Keratinocyte (primary cell): ENCODE measurements at regions not wholly inside any gene's neighbourhood (a gene's known extent, or its start where the extent isn't known, plus 50 kb on each side); places are given as distances from the start of the nearest gene placed in this dataset.
A peak's percentile ranks its signal among the peaks of the same experiment; 100 is the strongest.

Source experiments
- DNase-seq: peaks from one replicate; pipeline ENCODE4 v3.0.0-alpha.2; 2011; ENCODE audit warnings: low read depth, missing footprints, low spot score
- FAIRE-seq: peaks from 2 replicates; lab custom pipeline; 2011; peaks lifted over from hg19 to GRCh38; lab: Jason Lieb, UNC
- H2AFZ ChIP-seq: 2 replicates; pipeline ENCODE4 v1.6.0; 2012; ENCODE audit warnings: low read length, control low read depth, inconsistent platforms; ENCODE audit not compliant: control insufficient read depth
- H3K27ac ChIP-seq: 2 replicates; pipeline ENCODE4 v1.5.1; 2011; ENCODE audit warnings: low read length; ENCODE audit not compliant: control insufficient read depth, insufficient read depth
- H3K27me3 ChIP-seq: 3 replicates; pipeline ENCODE4 v1.6.0; 2011; ENCODE audit warnings: low read length; ENCODE audit not compliant: control insufficient read depth, insufficient read depth; ENCODE audit errors: extremely low read depth
- H3K36me3 ChIP-seq, 2 experiments: 2 replicates in 1 of 2; 3 replicates in 1 of 2; pipeline ENCODE4 v1.5.1; 2011; ENCODE audit warnings: low read length in 2 of 2, mild to moderate bottlenecking in 1 of 2; ENCODE audit not compliant: control insufficient read depth in 2 of 2, insufficient read depth in 2 of 2; ENCODE audit errors: extremely low read depth in 1 of 2
- H3K4me1 ChIP-seq: 3 replicates; pipeline ENCODE4 v1.5.1; 2011; ENCODE audit warnings: low read length; ENCODE audit not compliant: control insufficient read depth, insufficient read depth; ENCODE audit errors: extremely low read depth
- H3K4me2 ChIP-seq: 3 replicates; pipeline ENCODE4 v1.6.0; 2011; ENCODE audit warnings: low read depth, low read length; ENCODE audit not compliant: control insufficient read depth, insufficient read depth; ENCODE audit errors: extremely low read depth
- H3K4me3 ChIP-seq, 3 experiments: fragments of 200-600 bp in 1 of 3; sonication (generic) in 1 of 3; 2 replicates in 2 of 3; 3 replicates in 1 of 3; pipeline ENCODE4 v1.5.1; 2011 to 2016; ENCODE audit warnings: low read length in 3 of 3, mild to moderate bottlenecking in 3 of 3, control low read depth in 2 of 3, inconsistent platforms in 1 of 3, low read depth in 1 of 3, mixed read lengths in 1 of 3, mixed run types in 1 of 3, moderate library complexity in 1 of 3; ENCODE audit not compliant: control insufficient read depth in 2 of 3, insufficient read depth in 2 of 3; ENCODE audit errors: extremely low read depth in 1 of 3
- H3K79me2 ChIP-seq: 2 replicates; pipeline ENCODE4 v1.6.0; 2012; ENCODE audit warnings: low read length; ENCODE audit not compliant: control insufficient read depth, insufficient read depth
- H3K9ac ChIP-seq: 3 replicates; pipeline ENCODE4 v1.6.0; 2011; ENCODE audit warnings: low read length; ENCODE audit not compliant: control insufficient read depth, insufficient read depth; ENCODE audit errors: extremely low read depth
- H3K9me1 ChIP-seq: 3 replicates; pipeline ENCODE4 v1.6.0; 2011; ENCODE audit warnings: low read length; ENCODE audit not compliant: control insufficient read depth, insufficient read depth; ENCODE audit errors: extremely low read depth
- H3K9me3 ChIP-seq: 2 replicates; pipeline ENCODE4 v1.5.1; 2012; ENCODE audit warnings: low read depth, low read length; ENCODE audit not compliant: control insufficient read depth
- H4K20me1 ChIP-seq: 3 replicates; pipeline ENCODE4 v1.6.0; 2011; ENCODE audit warnings: low read length; ENCODE audit not compliant: control insufficient read depth, insufficient read depth; ENCODE audit errors: extremely low read depth
- CTCF ChIP-seq, 3 experiments: IDR thresholded peaks in 1 of 3; conservative IDR thresholded peaks in 1 of 3; optimal IDR thresholded peaks in 1 of 3; 2 replicates in 2 of 3; 3 replicates in 1 of 3; pipeline versions ENCODE3 to v1.5.1; 2011; ENCODE audit warnings: low read length in 3 of 3, mild to moderate bottlenecking in 3 of 3, moderate library complexity in 2 of 3, control low read depth in 1 of 3, inconsistent platforms in 1 of 3; ENCODE audit not compliant: insufficient read depth in 2 of 3; ENCODE audit errors: extremely low read depth in 1 of 3
- EZH2 ChIP-seq: IDR thresholded peaks from one replicate; pipeline ENCODE4 v1.6.1; 2012; ENCODE audit warnings: inconsistent platforms, mild to moderate bottlenecking, low read length, moderate library complexity
- dilution Hi-C: fragments of 300-500 bp; cut with MboI; formaldehyde crosslinking; loops from one replicate; pipeline ENCODE4 v1.7.0; 2020; ENCODE audit warnings: low sequenced_read_pairs; ENCODE audit not compliant: extremely low pct_ligation_motif_present

GRCh38 chr1:115531631-115532264 lies 110.0 kb upstream of the VANGL1 start:
- no peaks in the 10 kb centered on the region for H3K9me3 ChIP-seq
- H3K4me2 ChIP-seq = no peak overlapping the region
- no peak overlapping the region for H3K27ac ChIP-seq
- no peak overlapping the region for H3K9ac ChIP-seq
- no peaks in the 10 kb centered on the region for H3K27me3 ChIP-seq
- dilution Hi-C loops = no loop called here
- H2AFZ ChIP-seq = peak overlapping the region; percentile 30
- no peaks in the 10 kb centered on the region for H4K20me1 ChIP-seq
- H3K79me2 ChIP-seq = no peaks in the 10 kb centered on the region
- no peaks in the 10 kb centered on the region for H3K36me3 ChIP-seq
- TF ChIP-seq CTCF (optimal IDR thresholded peaks at IDR 0.05 in 1 of 3, IDR thresholded peaks at IDR 0.05 in 1 of 3, conservative IDR thresholded peaks at IDR 0.05 in 1 of 3; ENCODE audit: extremely low read depth in 1 of 3, insufficient read depth in 2 of 3, low read length in 3 of 3) (no peak), EZH2 (no peak)
- no peak overlapping the region for H3K4me3 ChIP-seq
- H3K4me1 ChIP-seq = peaks cover 35% of the 10 kb centered on the region
- H3K9me1 ChIP-seq = no peaks in the 10 kb centered on the region
- no peak for FAIRE-seq
- no peak for DNase-seq

- DNase-seq (no peak), FAIRE-seq (peak; percentile 43)
- Histone ChIP-seq H3K9ac (no peak overlapping the region), H3K4me3 (no peak overlapping the region), H4K20me1 (no peaks in the 10 kb centered on the region), H3K9me3 (no peaks in the 10 kb centered on the region), H2AFZ (no peak overlapping the region), H3K9me1 (no peaks in the 10 kb centered on the region), H3K79me2 (no peaks in the 10 kb centered on the region), H3K4me1 (peaks cover 30% of the 10 kb centered on the region), H3K27me3 (no peaks in the 10 kb centered on the region), H3K4me2 (no peak overlapping the region), H3K27ac (no peak overlapping the region), H3K36me3 (no peaks in the 10 kb centered on the region)
- dilution Hi-C loops = no loop called here
- TF ChIP-seq CTCF (optimal IDR thresholded peaks at IDR 0.05 in 1 of 3, IDR thresholded peaks at IDR 0.05 in 1 of 3, conservative IDR thresholded peaks at IDR 0.05 in 1 of 3; ENCODE audit: extremely low read depth in 1 of 3, insufficient read depth in 2 of 3, low read length in 3 of 3) = no peak
- no peak for TF ChIP-seq EZH2
Observed at GRCh38 chr1:115530407-115530806, 111.4 kb upstream of the VANGL1 start.
